Adrenal gland (tissue), 9 donors: ENCODE measurements at regions not wholly inside any gene's neighbourhood (a gene's known extent, or its start where the extent isn't known, plus 50 kb on each side); places are given as distances from the start of the nearest gene placed in this dataset.
A peak's percentile ranks its signal among the peaks of the same experiment; 100 is the strongest.

ENCODE experiments used
- DNase-seq, 7 donors: peaks; one replicate each; pipeline ENCODE4 v3.0.0-alpha.2; 2019 to 2020
- H3K27ac ChIP-seq, 5 donors: fragments of 200-600 bp; sonication (generic) in 4 of 5; 1 replicate in 3 of 5; 2 replicates in 2 of 5; pipeline versions ENCODE4 v1.5.1 to v1.8.0; 2016 to 2020; ENCODE audit warnings: mild to moderate bottlenecking in 1 of 5
- H3K27me3 ChIP-seq: fragments of 200-600 bp; 2 replicates; pipeline ENCODE4 v1.8.0; 2021
- H3K36me3 ChIP-seq, 2 donors: fragments of 200-600 bp; replicated peaks in 1 of 2; 1 replicate in 1 of 2; 2 replicates in 1 of 2; pipeline versions ENCODE4 v1.5.1 to v1.8.0; 2018 to 2022
- H3K4me1 ChIP-seq, 2 donors: fragments of 200-600 bp; replicated peaks in 1 of 2; 1 replicate in 1 of 2; 2 replicates in 1 of 2; pipeline versions ENCODE4 v1.5.1 to v1.8.0; 2018 to 2021
- H3K4me3 ChIP-seq, 4 donors: fragments of 200-600 bp; sonication (generic) in 3 of 4; one replicate each; pipeline ENCODE4 v1.5.1; 2016 to 2018
- H3K9me3 ChIP-seq, 3 donors: fragments of 200-600 bp; sonication (generic) in 1 of 3; replicated peaks in 1 of 3; 1 replicate in 2 of 3; 2 replicates in 1 of 3; pipeline versions ENCODE4 v1.5.1 to v1.8.0; 2016 to 2021
- CTCF ChIP-seq, 6 experiments: fragments of 450-650 bp in 4 of 6; fragments of 200-600 bp in 2 of 6; sonication (generic) in 1 of 6; IDR thresholded peaks; 1 replicate in 5 of 6; 2 replicates in 1 of 6; pipeline versions ENCODE4 v1.5.1 to v1.8.0; 2016 to 2021; ENCODE audit warnings: antibody characterized with exemption in 6 of 6, mild to moderate bottlenecking in 2 of 6, moderate library complexity in 1 of 6
- POLR2A ChIP-seq, 2 donors: fragments of 450-650 bp; IDR thresholded peaks; one replicate each; pipeline ENCODE4 v1.6.1; 2017; ENCODE audit warnings: antibody characterized with exemption in 2 of 2, mild to moderate bottlenecking in 2 of 2, moderate library complexity in 1 of 2
- WGBS, 4 donors: extraction: QIAGEN DNeasy Blood & Tissue Kit in 2 of 4; methylation state at CpG; one replicate each; pipeline versions ENCODE4 v1.1.5 to v1.1.7; 2013 to 2017; 5-methylcytosine and 5-hydroxymethylcytosine counted together
- intact Hi-C, 2 donors: fragments of 100-400 bp; cut with DNase I; formaldehyde crosslinking; loops; one replicate each; pipeline versions ENCODE4 v1.14.1 to v1.15.0; 2022 to 2023
- donor health status: healthy with polysubstance abuse.
- donor health status: Bipolar disorder and iron deficiency.
- donor health status: DM: yes; HTN: yes; CAD: no.
- donor health status: DM: no; HTN: no; CAD: no.
- donor health status: DM: no; HTN: no; CAD: no.

- Histone ChIP-seq H3K27me3 (no peaks in the 10 kb centered on the region), H3K27ac (no peak overlapping the region), H3K9me3 (no peaks in the 10 kb centered on the region), H3K4me1 (no peaks in the 10 kb centered on the region), H3K36me3 (no peaks in the 10 kb centered on the region), H3K4me3 (no peak overlapping the region)
- DNase-seq = no peak
- intact Hi-C loops = no loop called here
- 64 to 78% (median 66%) methylated on average over 2 of the region's 2 CpGs for WGBS, 4 donors
- TF ChIP-seq CTCF (IDR thresholded peaks at IDR 0.05) = no peak
Observed at GRCh38 chr4:149870008-149870407, 54.4 kb upstream of the IQCM start.

- Histone ChIP-seq H3K27ac (no peak overlapping the region), H3K4me3 (no peak overlapping the region), H3K9me3 (no peaks in the 10 kb centered on the region), H3K27me3 (no peaks in the 10 kb centered on the region), H3K36me3 (no peaks in the 10 kb centered on the region), H3K4me1 (no peaks in the 10 kb centered on the region)
- 66 to 78% (median 72%) methylated on average over 1 of the region's 1 CpG for WGBS, 4 donors
- intact Hi-C loops = no loop called here
- DNase-seq = no peak
- TF ChIP-seq CTCF (IDR thresholded peaks at IDR 0.05) = no peak
- no peak for TF ChIP-seq POLR2A (IDR thresholded peaks at IDR 0.05)
Observed at GRCh38 chr4:149881744-149882143, 66.1 kb upstream of the IQCM start.

- no peaks in the 10 kb centered on the region for H3K4me1 ChIP-seq
- H3K36me3 ChIP-seq = no peaks in the 10 kb centered on the region
- H3K9me3 ChIP-seq = no peaks in the 10 kb centered on the region
- no peak for DNase-seq
- TF ChIP-seq CTCF (IDR thresholded peaks at IDR 0.05) (no peak), POLR2A (IDR thresholded peaks at IDR 0.05) (no peak)
- no peak overlapping the region for H3K27ac ChIP-seq
- WGBS, 4 donors = 61 to 92% (median 68%) methylated on average over 1 of the region's 1 CpG
- no peaks in the 10 kb centered on the region for H3K27me3 ChIP-seq
- no peak overlapping the region for H3K4me3 ChIP-seq
- intact Hi-C loops = no loop called here
Observed at GRCh38 chr4:149882251-149882650, 66.6 kb upstream of the IQCM start.

- Histone ChIP-seq H3K4me3 (no peak overlapping the region), H3K27ac (no peak overlapping the region), H3K27me3 (no peaks in the 10 kb centered on the region), H3K4me1 (no peaks in the 10 kb centered on the region), H3K36me3 (no peaks in the 10 kb centered on the region), H3K9me3 (no peaks in the 10 kb centered on the region)
- intact Hi-C loops = no loop called here
- WGBS, 4 donors = 53 to 58% (median 56%) methylated on average over 6 of the region's 6 CpGs
- DNase-seq = peak in 2 of 7 donors; percentile 7 to 10
- TF ChIP-seq CTCF (IDR thresholded peaks at IDR 0.05) (no peak), POLR2A (IDR thresholded peaks at IDR 0.05) (no peak)
Observed at GRCh38 chr4:149884046-149884445, 68.4 kb upstream of the IQCM start.
